ENCODE measurements at regions not wholly inside any gene's neighbourhood (a gene's known extent, or its start where the extent isn't known, plus 50 kb on each side); places are given as distances from the start of the nearest gene placed in this dataset.

DNA sequence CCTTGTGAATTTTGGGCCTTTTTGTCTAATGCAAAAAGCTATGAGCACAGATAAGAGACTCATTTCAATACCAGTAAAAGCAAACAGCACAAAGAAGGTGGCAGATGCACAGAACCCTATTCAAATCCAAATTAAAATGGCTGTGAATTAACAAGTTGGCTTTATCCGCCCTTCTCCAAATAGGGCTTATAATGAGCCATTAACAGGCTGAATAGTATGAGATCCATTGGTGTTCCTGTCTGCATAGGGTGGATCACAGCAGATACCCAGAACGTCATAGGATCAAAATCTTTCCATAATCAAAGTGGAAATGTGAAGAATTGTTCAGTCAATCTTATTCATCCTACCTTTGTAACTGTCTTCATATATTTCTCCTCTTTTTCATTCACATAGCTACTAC, 282.4 kb upstream of the UMPS start:
- TF ChIP-seq, protein P1, sequence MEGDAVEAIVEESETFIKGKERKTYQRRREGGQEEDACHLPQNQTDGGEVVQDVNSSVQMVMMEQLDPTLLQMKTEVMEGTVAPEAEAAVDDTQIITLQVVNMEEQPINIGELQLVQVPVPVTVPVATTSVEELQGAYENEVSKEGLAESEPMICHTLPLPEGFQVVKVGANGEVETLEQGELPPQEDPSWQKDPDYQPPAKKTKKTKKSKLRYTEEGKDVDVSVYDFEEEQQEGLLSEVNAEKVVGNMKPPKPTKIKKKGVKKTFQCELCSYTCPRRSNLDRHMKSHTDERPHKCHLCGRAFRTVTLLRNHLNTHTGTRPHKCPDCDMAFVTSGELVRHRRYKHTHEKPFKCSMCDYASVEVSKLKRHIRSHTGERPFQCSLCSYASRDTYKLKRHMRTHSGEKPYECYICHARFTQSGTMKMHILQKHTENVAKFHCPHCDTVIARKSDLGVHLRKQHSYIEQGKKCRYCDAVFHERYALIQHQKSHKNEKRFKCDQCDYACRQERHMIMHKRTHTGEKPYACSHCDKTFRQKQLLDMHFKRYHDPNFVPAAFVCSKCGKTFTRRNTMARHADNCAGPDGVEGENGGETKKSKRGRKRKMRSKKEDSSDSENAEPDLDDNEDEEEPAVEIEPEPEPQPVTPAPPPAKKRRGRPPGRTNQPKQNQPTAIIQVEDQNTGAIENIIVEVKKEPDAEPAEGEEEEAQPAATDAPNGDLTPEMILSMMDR (IDR thresholded peaks at IDR 0.05) = no peak
- no peak for TF ChIP-seq POLR2A (IDR thresholded peaks at IDR 0.05)
- Histone ChIP-seq H3K9me3 (no peaks in the 10 kb centered on the region), H3K27ac (no peak overlapping the region), H3K4me3 (no peak overlapping the region), H3K27me3 (no peaks in the 10 kb centered on the region), H3K4me1 (no peaks in the 10 kb centered on the region), H3K36me3 (no peaks in the 10 kb centered on the region)
- intact Hi-C loops (cut with DNase I) = no loop called here
- ATAC-seq (no peak), DNase-seq (no peak)
- no CpG with 5 or more reads among the region's 2 CpGs for WGBS (ENCODE audit: insufficient coverage, low coverage, low lambda C conversion rate, missing lambda C conversion rate)

- ATAC-seq (no peak), DNase-seq (no peak)
- Histone ChIP-seq H3K4me3 (no peak overlapping the region), H3K27ac (no peak overlapping the region), H3K36me3 (no peaks in the 10 kb centered on the region), H3K27me3 (no peaks in the 10 kb centered on the region), H3K4me1 (no peaks in the 10 kb centered on the region), H3K9me3 (no peaks in the 10 kb centered on the region)
- intact Hi-C loops (cut with DNase I) = no loop called here
- TF ChIP-seq, protein P1 (IDR thresholded peaks at IDR 0.05) = no peak
- no peak for TF ChIP-seq POLR2A (IDR thresholded peaks at IDR 0.05)
These were observed 281.3 kb upstream of the UMPS start for GRCh38 chr3:124448954-124449353.

DNA sequence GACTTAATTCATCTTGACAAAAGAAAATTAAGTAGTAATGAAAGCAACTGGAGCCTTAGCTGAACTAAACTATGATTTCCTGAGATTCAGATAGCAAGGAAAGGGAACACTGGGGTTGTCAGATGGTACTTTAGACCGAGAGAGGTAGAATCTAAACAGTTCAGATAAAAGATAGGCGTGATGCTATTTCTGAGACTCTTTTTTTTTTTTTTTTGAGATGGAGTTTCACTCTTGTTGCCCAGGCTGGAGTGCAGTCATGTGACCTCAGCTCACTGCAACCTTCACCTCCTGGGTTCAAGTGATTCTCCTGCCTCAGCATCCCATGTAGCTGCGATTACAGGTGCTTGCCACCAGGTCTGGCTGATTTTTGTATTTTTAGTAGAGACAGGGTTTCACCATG, 279.9 kb upstream of the UMPS start:
- no peak for DNase-seq
- no peak overlapping the region for H3K27ac ChIP-seq
- TF ChIP-seq, protein P1 (IDR thresholded peaks at IDR 0.05) = no peak
- no peak for TF ChIP-seq POLR2A (IDR thresholded peaks at IDR 0.05)

DNA sequence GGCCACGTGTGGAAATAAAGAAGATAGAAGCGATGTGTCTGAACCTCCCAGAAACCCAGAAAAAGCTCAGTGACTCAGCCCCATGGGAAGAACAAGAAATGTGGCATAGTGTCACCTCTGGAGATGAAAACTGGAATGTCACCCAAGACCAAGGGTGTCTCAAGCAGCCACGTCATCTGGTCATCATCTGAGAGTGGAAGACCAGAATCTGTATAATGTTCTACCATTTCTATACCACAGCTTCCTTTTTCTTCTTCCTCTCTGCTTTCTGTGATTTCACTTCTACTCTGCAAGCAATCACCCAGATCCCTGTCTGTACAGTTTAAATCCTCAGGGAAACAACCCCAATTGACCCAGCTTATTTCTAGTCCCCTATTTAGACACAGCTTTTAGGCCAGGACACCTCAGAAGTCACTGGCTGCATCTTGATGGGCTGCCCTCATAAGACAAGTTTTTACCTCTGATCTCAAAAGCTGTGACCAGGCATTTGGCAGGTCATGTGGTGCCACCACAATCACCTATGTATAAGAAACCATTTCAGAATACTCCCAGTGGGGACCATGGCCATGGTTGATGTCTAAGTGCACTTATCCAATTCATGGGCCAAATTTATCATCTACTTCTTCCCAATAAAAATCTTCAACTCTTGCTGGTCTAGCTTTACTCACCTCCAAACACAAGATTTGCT, 278.5 kb upstream of the UMPS start:
- H3K36me3 ChIP-seq = no peaks in the 10 kb centered on the region
- intact Hi-C loops (cut with DNase I) = loop anchor here in 1 of 2 donors (10.0 kb wide), 1 partner anchor 357 kb away; no protein-coding TSS in a partner anchor
- TF ChIP-seq, protein P1 (IDR thresholded peaks at IDR 0.05) = no peak
- TF ChIP-seq POLR2A (IDR thresholded peaks at IDR 0.05) = no peak
- no peak overlapping the region for H3K4me3 ChIP-seq
- ATAC-seq = no peak
- DNase-seq = no peak
- H3K9me3 ChIP-seq = no peaks in the 10 kb centered on the region
- 83% methylated on average over 3 of the region's 3 CpGs for WGBS (ENCODE audit: insufficient coverage, low coverage, low lambda C conversion rate, missing lambda C conversion rate)
- no peak overlapping the region for H3K27ac ChIP-seq
- no peaks in the 10 kb centered on the region for H3K27me3 ChIP-seq
- no peaks in the 10 kb centered on the region for H3K4me1 ChIP-seq

More for the DNA sequence above, 279.9 kb upstream of the UMPS start:
- no peaks in the 10 kb centered on the region for H3K9me3 ChIP-seq
- intact Hi-C loops (cut with DNase I) = loop anchor here in 1 of 2 donors (10.0 kb wide), 1 partner anchor 356 kb away; no protein-coding TSS in a partner anchor
- H3K27me3 ChIP-seq = no peaks in the 10 kb centered on the region
- H3K36me3 ChIP-seq = no peaks in the 10 kb centered on the region
- WGBS (ENCODE audit: insufficient coverage, low coverage, low lambda C conversion rate, missing lambda C conversion rate) = 89% methylated on average over 3 of the region's 3 CpGs
- no peak for ATAC-seq
- H3K4me1 ChIP-seq = no peaks in the 10 kb centered on the region
- no peak overlapping the region for H3K4me3 ChIP-seq

Data from right lobe of liver (tissue), 6 donors.